SK-N-SH (cell line): ENCODE measurements at regions not wholly inside any gene's neighbourhood (a gene's known extent, or its start where the extent isn't known, plus 50 kb on each side); places are given as distances from the start of the nearest gene placed in this dataset.

Experiments
- NFIC ChIP-seq: IDR thresholded peaks from 2 replicates; pipeline ENCODE4 v1.4.0; 2012; ENCODE audit warnings: borderline replicate concordance
- POLR2AphosphoS5 ChIP-seq: IDR thresholded peaks from 2 replicates; pipeline ENCODE4 v1.6.1; 2012; ENCODE audit warnings: low read depth, low read length
- REST ChIP-seq: IDR thresholded peaks from 2 replicates; pipeline ENCODE4 v1.6.1; 2012; ENCODE audit warnings: mild to moderate bottlenecking, low read depth, low read length, moderate library complexity
- RXRA ChIP-seq: IDR thresholded peaks from 2 replicates; pipeline ENCODE4 v1.4.0; 2012; ENCODE audit warnings: low read depth, mild to moderate bottlenecking, borderline replicate concordance
- TF ChIP-seq, protein P1 (sequence below): IDR thresholded peaks from 2 replicates; pipeline ENCODE4 v1.4.0; 2012; ENCODE audit warnings: low read depth

GRCh38 chr6:74568861-74569260, 637.0 kb downstream of the COL12A1 start:
- TF ChIP-seq POLR2AphosphoS5: no peak
- TF ChIP-seq, protein P1, sequence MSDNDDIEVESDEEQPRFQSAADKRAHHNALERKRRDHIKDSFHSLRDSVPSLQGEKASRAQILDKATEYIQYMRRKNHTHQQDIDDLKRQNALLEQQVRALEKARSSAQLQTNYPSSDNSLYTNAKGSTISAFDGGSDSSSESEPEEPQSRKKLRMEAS: no peak
- no peak for TF ChIP-seq REST
- no peak for TF ChIP-seq RXRA
- TF ChIP-seq NFIC: no peak
